ENCODE measurements at regions not wholly inside any gene's neighbourhood (a gene's known extent, or its start where the extent isn't known, plus 50 kb on each side); places are given as distances from the start of the nearest gene placed in this dataset.

DNA sequence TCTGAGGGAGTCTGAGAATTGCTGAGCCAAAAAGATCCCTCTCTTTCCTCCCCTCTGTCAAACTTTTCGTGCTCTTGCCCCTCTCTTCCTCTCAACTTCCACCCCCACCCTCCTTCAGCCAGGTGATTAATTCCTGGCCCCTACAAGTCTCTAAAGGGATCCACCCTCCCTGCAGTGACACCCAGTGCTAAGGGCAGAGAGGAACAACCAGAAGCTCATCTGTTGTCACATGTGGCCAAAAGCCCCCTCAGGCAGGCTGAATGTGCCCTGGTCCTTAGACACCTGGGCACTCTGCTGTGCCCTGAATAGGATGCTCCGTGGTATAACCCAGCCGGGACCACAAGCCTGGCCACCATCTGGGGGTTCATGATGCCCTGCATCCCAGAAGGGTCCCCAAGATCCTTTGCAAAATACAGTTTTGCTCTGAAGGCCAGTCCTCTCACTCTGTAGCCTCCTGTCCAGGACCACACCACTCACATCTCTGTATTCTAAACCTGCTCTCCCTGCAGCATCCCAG, 234.4 kb downstream of the BCL11A start:
- DNase-seq (ENCODE audit: low spot score) (no peak), ATAC-seq (ENCODE audit: insufficient number of reproducible peaks, low FRiP score, low read depth) (no peak)

DNA sequence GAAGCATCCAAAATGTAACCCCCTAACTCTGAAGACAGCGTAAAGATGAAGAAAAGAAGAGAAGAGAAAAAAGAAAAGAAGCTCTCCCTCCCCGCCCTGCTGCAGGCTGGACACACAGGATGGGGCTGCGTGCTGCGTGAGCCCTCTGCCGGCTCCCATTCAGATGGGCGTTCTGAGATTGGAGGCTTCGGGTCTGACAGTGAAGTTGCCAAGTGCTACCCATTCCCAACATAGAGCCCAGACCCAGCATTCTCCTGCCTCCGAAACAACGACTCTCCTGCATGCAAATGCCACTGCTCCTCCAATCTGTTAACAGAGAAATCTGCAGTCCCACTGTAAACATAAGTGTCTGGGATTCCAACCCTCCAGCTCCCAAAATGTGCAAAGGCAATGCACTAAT, 234.9 kb downstream of the BCL11A start:
- H3K9me3 ChIP-seq: no peaks in the 10 kb centered on the region
- ATAC-seq (ENCODE audit: insufficient number of reproducible peaks, low FRiP score, low read depth) (no peak), DNase-seq (ENCODE audit: low spot score) (no peak)
- H3K27ac ChIP-seq: no peak overlapping the region
- no peaks in the 10 kb centered on the region for H3K4me1 ChIP-seq (ENCODE audit: control insufficient read depth in 1 of 2, low read depth in 2 of 2)
- H3K36me3 ChIP-seq: no peaks in the 10 kb centered on the region
- TF ChIP-seq, protein P1, sequence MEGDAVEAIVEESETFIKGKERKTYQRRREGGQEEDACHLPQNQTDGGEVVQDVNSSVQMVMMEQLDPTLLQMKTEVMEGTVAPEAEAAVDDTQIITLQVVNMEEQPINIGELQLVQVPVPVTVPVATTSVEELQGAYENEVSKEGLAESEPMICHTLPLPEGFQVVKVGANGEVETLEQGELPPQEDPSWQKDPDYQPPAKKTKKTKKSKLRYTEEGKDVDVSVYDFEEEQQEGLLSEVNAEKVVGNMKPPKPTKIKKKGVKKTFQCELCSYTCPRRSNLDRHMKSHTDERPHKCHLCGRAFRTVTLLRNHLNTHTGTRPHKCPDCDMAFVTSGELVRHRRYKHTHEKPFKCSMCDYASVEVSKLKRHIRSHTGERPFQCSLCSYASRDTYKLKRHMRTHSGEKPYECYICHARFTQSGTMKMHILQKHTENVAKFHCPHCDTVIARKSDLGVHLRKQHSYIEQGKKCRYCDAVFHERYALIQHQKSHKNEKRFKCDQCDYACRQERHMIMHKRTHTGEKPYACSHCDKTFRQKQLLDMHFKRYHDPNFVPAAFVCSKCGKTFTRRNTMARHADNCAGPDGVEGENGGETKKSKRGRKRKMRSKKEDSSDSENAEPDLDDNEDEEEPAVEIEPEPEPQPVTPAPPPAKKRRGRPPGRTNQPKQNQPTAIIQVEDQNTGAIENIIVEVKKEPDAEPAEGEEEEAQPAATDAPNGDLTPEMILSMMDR (IDR thresholded peaks at IDR 0.05): no peak
- no peaks in the 10 kb centered on the region for H3K27me3 ChIP-seq (replicated peaks; ENCODE audit: insufficient read depth)
- no peak overlapping the region for H3K4me3 ChIP-seq

More for the DNA sequence above, 234.4 kb downstream of the BCL11A start:
- Histone ChIP-seq H3K27me3 (replicated peaks; ENCODE audit: insufficient read depth) (no peaks in the 10 kb centered on the region), H3K27ac (no peak overlapping the region), H3K36me3 (no peaks in the 10 kb centered on the region), H3K4me1 (ENCODE audit: control insufficient read depth in 1 of 2, low read depth in 2 of 2) (no peaks in the 10 kb centered on the region), H3K4me3 (no peak overlapping the region), H3K9me3 (no peaks in the 10 kb centered on the region)
- TF ChIP-seq, protein P1 (IDR thresholded peaks at IDR 0.05): no peak

DNA sequence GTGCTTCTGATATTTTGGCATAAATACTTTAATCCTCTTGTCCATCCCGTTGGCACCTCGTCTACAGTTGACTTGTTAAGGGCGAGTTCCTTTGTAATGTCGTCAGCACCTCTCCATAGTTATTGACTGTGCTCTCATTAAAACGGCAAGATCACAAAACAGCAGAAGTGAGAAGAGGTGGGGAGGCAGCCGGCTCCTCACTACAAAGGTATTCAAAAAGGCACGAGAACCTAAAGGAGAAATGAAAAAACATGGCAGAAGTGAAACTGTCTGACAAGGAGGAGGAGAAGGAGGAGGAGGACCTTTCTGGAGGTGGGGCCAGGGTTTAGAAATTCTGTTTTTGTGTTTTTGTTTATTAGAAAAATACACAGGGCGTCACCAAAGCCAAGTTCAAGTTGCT, 235.6 kb downstream of the BCL11A start:
- TF ChIP-seq, protein P1 (IDR thresholded peaks at IDR 0.05): no peak
- no peak for DNase-seq (ENCODE audit: low spot score)
- H3K36me3 ChIP-seq: no peaks in the 10 kb centered on the region
- no peak overlapping the region for H3K4me3 ChIP-seq
- no peak for ATAC-seq (ENCODE audit: insufficient number of reproducible peaks, low FRiP score, low read depth)
- no peaks in the 10 kb centered on the region for H3K9me3 ChIP-seq
- no peaks in the 10 kb centered on the region for H3K27me3 ChIP-seq (replicated peaks; ENCODE audit: insufficient read depth)
- H3K27ac ChIP-seq: no peak overlapping the region
- no peaks in the 10 kb centered on the region for H3K4me1 ChIP-seq (ENCODE audit: control insufficient read depth in 1 of 2, low read depth in 2 of 2)

DNA sequence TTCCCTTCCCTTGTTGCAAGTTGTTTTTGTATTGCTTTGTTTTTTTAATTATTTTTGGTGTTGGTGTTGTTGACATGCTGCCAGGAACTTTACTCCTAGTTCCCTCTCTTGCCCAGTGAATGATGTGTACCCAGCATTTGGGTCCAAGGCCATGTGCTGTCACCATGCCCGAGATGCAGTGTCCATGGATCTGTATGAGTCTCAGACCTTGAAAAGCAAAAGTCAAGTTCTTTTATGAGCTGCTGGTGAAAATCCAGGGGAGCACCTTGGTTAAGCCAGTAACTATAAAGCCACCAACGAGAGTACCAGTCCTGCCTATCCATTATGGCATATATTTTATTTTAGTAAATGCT, 236.4 kb downstream of the BCL11A start:
- Histone ChIP-seq H3K4me3 (no peak overlapping the region), H3K27me3 (replicated peaks; ENCODE audit: insufficient read depth) (no peaks in the 10 kb centered on the region), H3K27ac (no peak overlapping the region), H3K9me3 (no peaks in the 10 kb centered on the region), H3K4me1 (ENCODE audit: control insufficient read depth in 1 of 2, low read depth in 2 of 2) (no peaks in the 10 kb centered on the region), H3K36me3 (no peaks in the 10 kb centered on the region)
- TF ChIP-seq, protein P1 (IDR thresholded peaks at IDR 0.05): no peak
- no peak for ATAC-seq (ENCODE audit: insufficient number of reproducible peaks, low FRiP score, low read depth)
- DNase-seq (ENCODE audit: low spot score): no peak

DNA sequence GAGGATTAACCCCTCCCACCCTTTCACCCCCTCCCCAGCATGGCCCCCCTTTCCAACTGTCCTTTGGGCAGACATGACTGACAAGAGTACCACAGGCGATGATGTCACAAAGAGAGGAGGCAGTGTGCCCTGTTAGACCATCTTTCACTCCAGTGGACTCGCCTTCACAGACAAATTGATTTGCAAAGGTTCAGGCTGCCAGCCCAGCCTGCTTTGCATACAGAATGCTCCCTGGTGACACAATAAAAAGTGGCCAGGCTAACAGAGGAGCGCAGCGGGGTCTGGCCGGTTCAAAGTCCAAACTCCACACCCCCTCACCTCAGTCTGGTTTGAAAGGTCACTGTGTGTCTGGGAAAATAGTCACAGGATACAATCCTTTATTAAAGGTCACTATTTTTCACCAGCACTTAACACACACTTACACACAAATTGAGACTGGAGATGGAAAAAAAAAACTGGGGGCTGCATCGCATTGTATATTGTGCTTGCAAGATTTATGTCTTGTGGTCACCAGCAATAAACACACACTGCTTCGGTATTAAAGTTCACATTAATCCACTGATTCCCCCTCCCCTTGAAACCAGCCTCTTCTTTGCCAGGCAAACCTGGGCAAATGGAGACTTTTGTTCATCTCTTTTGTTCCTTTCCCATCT, 236.9 kb downstream of the BCL11A start:
- H3K27ac ChIP-seq: no peak overlapping the region
- no peak for ATAC-seq (ENCODE audit: insufficient number of reproducible peaks, low FRiP score, low read depth)

More for the DNA sequence above, 236.9 kb downstream of the BCL11A start:
- Histone ChIP-seq H3K4me3 (no peak overlapping the region), H3K27me3 (replicated peaks; ENCODE audit: insufficient read depth) (no peaks in the 10 kb centered on the region), H3K36me3 (no peaks in the 10 kb centered on the region), H3K9me3 (no peaks in the 10 kb centered on the region), H3K4me1 (ENCODE audit: control insufficient read depth in 1 of 2, low read depth in 2 of 2) (no peaks in the 10 kb centered on the region)
- TF ChIP-seq, protein P1 (IDR thresholded peaks at IDR 0.05): no peak
- DNase-seq (ENCODE audit: low spot score): no peak
